NCI-H2196 (cell line): ENCODE measurements at regions not wholly inside any gene's neighbourhood (a gene's known extent, or its start where the extent isn't known, plus 50 kb on each side); places are given as distances from the start of the nearest gene placed in this dataset.
A peak's percentile ranks its signal among the peaks of the same experiment; 100 is the strongest.

Source experiments
- DNase-seq: peaks from one replicate; lab custom pipeline; 2025; ENCODE audit not compliant: unreplicated experiment; lab: John Stamatoyannopoulos, UW

- no peak for DNase-seq
Observed at GRCh38 chr18:60662491-60662890, 289.9 kb upstream of the MC4R start.

GRCh38 chr18:60663060-60663989 is 290.8 kb upstream of the MC4R start:
- DNase-seq: no peak

GRCh38 chr18:60664736-60665135 is 292.2 kb upstream of the MC4R start:
- DNase-seq: no peak

DNA sequence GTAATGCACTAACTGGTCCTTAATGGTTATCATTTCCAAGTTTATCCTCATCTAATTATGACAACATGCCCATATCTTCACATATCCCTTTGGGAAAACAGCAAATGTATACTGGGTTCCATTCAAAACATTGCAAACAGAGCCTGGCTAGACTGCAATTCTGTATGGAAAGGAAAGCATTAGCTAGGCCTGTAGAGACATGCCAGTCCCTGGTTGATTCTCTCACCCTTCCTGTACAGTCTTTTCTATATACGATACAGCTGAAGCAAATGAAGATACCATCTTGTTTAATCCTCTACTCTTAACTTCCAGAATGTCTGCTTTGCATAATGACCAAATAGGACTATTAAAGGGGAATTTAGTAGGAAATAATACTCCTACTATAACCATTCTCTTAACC is 294.4 kb upstream of the MC4R start:
- no peak for DNase-seq

DNA sequence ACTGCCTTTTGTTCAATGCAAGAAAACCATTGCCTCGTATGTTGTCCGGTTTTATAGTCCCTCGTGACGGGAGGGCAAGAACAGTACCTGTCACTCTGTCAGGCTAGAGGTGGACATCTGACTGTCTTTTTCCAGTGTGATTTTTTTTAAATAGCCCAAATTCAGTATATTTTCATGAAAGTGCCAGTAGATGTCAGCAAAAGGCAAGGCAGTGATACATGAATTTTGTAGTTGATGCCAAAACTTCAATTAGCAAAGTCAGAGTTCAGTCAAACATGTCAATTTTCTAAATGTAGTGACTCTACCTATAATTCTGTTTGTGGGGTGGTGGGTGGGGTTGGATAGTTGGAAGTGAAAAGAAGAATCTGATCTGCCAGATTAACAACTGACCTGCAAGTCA is 296.0 kb upstream of the MC4R start:
- DNase-seq: no peak

DNA sequence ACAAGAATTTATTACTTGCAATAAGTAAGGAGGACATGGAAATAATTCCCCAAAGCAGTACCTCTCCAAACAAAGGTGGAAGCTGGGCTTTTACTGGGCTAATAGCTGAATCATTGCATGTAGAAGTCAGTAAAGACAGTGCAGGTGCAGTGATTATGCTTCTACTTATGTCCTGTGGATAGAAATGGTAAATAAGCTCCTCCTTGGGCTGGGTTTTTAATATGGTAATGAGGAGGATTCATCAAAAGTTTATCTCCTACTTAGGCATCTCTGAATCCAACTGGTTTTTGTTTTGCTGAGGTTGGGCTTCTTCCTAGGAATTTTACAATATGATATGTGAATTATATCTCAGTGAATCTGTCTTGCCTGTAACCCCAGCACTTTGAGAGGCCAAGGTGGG is 297.4 kb upstream of the MC4R start:
- no peak for DNase-seq

- no peak for DNase-seq
Observed at GRCh38 chr18:60671021-60671420, 298.4 kb upstream of the MC4R start.

DNA sequence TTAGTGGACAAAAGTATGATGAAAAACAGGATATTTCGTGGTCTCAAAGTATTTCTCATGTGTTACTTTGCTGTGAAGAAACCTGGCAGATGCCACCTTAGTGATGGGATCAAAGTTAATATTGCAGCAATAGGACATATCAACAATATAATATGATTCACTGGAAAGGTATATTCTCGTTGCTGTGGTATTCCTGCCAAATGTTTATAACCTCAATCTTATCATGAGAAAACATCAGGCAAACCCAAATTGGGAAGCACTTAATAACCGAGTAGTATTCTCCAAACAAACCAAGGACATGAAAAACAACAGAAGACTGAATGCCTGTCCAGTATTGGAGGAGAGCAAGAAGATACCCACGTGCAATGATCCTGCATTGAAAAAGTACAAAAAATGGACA is 302.6 kb upstream of the MC4R start:
- no peak for DNase-seq

GRCh38 chr18:60675801-60676200 is 303.2 kb upstream of the MC4R start:
- DNase-seq: peak; percentile 54

DNA sequence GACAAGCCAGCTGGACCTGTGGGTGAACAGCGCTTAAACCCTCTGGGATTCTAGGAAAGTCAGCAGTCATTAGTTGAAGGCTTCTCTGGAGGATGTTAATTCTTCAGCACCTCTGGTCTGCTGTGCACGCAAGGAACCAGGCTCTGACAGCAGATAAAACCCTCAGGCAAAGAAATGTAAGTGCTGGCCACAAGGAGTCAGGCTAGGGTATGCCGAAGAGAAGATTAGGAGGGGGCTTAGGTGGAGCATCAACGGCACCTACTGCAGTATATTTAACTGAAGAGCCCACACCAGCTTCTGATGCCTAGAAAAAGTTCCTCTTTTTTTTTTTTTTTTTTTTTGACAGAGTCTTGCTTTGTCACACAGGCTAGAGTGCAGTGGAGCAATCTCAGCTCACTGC is 304.2 kb upstream of the MC4R start:
- DNase-seq: no peak

GRCh38 chr18:60684843-60685513 is 312.4 kb upstream of the MC4R start:
- peak; percentile 24 for DNase-seq

DNA sequence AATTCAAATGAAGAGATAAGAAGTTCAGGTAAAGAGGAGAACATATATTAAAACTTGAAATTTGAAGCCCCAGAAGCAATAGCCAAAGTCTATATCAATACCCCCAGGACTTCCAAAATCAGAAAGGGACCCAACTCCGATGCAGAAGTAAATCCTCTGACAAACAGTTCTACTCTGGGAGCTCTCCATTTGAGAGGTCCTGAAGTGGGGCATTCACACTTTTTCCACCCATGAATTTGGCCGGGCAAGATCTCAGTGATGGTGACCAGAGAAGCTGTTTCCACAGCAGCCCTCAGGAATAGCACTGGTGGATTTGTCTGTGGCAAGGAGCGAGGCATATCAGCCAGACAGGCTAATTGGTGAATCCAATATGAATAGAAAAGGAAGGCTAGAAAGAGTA is 313.6 kb upstream of the MC4R start:
- no peak for DNase-seq

DNA sequence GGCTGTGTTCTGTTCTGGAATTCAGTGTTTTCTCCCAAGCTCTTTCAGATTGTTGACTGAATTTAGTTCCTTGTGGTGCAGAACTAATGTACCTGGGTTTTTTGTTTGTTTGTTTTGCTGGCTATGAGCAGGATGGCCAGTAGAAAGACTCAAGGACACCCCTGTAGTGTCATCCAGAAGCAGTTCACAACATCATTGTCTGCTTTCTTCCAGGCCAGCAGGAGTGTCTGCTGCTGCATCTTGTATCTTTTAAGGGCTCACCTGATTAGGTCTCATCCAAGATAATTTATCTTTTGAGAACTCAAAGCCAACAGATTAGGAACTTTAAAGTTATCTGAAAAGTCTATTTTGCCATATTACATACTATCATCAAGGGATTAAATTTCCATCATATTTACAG is 318.5 kb upstream of the MC4R start:
- no peak for DNase-seq

- DNase-seq: no peak
Observed at GRCh38 chr18:60693426-60693825, 320.9 kb upstream of the MC4R start.

DNA sequence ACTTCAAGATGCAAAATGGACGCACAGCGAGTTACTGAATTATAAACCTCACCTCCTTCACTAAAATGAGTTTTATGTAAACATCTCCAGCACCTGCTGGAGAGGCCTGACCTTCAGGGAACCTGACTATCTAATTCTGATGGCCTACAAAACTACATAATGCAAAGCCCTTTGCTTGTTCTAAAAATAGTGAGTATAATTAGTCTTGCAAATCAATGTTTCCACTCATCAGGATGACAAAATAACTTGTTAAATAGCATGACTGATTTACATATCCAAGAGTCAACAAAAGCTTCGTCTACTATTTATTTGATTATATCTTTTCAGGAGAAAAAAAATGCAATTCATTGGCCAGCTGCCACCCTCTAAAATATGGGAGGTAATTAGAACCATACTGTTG is 326.3 kb upstream of the MC4R start:
- DNase-seq: no peak

DNA sequence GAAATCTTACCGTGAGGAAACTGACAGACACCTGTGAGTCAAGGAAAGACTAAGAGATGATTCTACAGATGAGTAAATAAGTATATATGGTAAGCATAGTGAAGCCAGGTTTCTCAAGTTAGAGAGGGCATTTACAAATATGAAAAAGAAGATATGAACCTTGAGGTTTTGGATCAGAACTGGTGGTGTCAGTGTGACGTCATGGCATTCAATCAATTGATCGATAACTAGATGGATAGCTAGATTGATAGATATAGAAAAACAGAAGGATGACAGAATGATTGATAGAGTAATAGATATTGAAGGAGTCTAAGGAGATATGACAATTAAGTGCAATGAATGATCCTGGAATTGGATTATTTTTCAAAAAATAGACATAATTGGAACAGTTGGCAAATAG is 350.2 kb upstream of the MC4R start:
- no peak for DNase-seq

DNA sequence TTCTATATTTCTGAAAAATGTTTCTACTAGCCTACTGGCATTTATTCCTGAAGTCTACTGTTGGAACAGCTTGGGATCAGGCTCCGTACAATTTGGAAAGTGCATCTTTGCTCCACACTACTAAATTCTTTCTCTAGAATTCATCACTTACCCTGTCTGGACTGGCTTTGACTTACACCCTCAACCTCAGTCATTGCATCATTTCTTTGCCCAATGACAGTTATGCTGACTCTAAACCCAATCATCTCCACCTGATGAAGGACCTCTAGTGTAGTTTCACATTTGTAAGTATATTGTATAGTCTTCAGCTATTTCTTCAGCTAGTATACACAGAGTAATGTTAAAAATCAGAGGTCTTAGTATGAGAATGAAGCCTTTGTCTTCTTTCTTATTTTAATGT is 359.6 kb upstream of the MC4R start:
- no peak for DNase-seq

DNA sequence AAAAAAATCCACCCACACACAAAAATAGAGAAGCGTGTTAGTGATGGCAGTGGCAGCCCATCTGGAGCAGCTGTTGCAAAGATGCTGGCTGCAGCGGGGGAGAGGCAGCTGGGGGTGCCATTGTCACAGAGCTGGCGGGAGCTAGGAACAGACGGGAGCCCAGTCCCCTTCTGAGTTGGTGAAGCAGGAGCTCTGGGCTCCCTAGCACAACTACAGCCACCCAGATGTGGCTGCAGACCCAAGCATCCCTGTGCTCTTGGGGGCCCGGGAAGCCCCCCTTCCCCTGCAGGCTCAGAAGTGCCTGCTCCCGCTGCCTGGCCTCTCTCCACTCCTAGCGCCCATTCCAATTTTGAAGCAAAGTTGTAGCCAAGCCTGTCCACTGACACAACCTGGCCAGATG is 366.6 kb upstream of the MC4R start:
- DNase-seq: no peak

- DNase-seq: no peak
Observed at GRCh38 chr18:60740313-60740712, 367.7 kb upstream of the MC4R start.

DNA sequence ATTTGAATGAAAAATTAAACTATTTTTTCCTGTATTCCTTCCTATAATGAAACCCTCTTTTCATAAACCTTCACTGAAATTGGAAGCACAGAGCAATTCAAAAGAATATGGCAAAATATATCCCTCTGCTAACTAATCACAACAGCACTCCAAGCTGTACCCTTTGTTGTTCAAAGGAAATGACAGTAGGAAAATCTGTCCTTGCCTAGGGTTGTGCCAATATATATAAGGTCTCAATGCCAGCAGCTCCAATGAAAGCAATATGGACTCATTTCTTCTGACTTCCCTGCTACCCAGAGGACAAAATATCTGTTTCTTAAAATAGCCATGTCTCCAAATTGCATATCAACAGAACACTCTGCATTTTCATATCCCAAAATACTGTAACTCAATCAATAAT is 373.9 kb upstream of the MC4R start:
- no peak for DNase-seq

- DNase-seq: no peak
Observed at GRCh38 chr18:60746919-60747318, 374.3 kb upstream of the MC4R start.

- DNase-seq: no peak
Observed at GRCh38 chr18:60753753-60754152, 381.2 kb upstream of the MC4R start.
